MG63 (cell line): ENCODE measurements at regions not wholly inside any gene's neighbourhood (a gene's known extent, or its start where the extent isn't known, plus 50 kb on each side); places are given as distances from the start of the nearest gene placed in this dataset.

Source experiments
- DNase-seq: peaks from one replicate; pipeline ENCODE4 v3.0.0-alpha.2; 2020
- H3K27me3 ChIP-seq: fragments of 250-450 bp; sonication (Bioruptor Pico); 2 replicates; pipeline ENCODE4 v1.5.1; 2020; ENCODE audit warnings: mild to moderate bottlenecking, moderate library complexity
- H3K36me3 ChIP-seq: fragments of 250-450 bp; sonication (Bioruptor Pico); 2 replicates; pipeline ENCODE4 v1.5.1; 2020; ENCODE audit warnings: mild to moderate bottlenecking, moderate library complexity
- H3K4me3 ChIP-seq: fragments of 250-450 bp; sonication (Bioruptor Pico); 2 replicates; pipeline ENCODE4 v1.5.1; 2020; ENCODE audit warnings: mild to moderate bottlenecking, moderate library complexity
- H3K9me3 ChIP-seq: fragments of 250-450 bp; sonication (Bioruptor Pico); 2 replicates; pipeline ENCODE4 v1.5.1; 2020; ENCODE audit warnings: mild to moderate bottlenecking, moderate library complexity

- DNase-seq = no peak
- Histone ChIP-seq H3K9me3 (no peaks in the 10 kb centered on the region), H3K27me3 (no peaks in the 10 kb centered on the region), H3K4me3 (no peak overlapping the region), H3K36me3 (no peaks in the 10 kb centered on the region)
Observed at GRCh38 chr2:120446236-120447126, 100.5 kb downstream of the INHBB start.

- H3K27me3 ChIP-seq = no peaks in the 10 kb centered on the region
- H3K36me3 ChIP-seq = no peaks in the 10 kb centered on the region
- no peak for DNase-seq
- H3K9me3 ChIP-seq = no peaks in the 10 kb centered on the region
- no peak overlapping the region for H3K4me3 ChIP-seq
Observed at GRCh38 chr2:120447127-120447785, 101.3 kb downstream of the INHBB start.

DNA sequence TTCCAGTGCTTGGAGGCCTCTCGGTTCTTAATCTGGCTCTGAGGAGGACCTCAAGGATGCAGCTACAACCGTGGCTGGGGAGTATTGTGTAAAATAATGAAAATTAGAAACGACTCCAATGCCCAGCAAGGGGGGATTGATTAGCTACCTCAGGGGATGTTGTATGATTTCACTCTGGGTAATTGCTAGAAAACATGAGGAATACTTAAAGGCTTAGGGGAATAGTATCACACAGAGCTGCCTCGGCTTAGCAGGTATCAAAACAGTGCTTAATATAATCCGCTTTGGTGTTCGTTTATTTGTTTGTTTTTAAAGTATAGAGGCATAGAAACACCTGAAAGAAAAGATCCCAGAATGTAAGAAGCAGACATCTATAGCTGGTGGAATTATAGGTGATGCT lies 102.5 kb downstream of the INHBB start:
- Histone ChIP-seq H3K36me3 (no peaks in the 10 kb centered on the region), H3K27me3 (no peaks in the 10 kb centered on the region), H3K9me3 (no peaks in the 10 kb centered on the region), H3K4me3 (no peak overlapping the region)
- no peak for DNase-seq

- no peak for DNase-seq
- no peak overlapping the region for H3K4me3 ChIP-seq
- H3K27me3 ChIP-seq = no peaks in the 10 kb centered on the region
- no peaks in the 10 kb centered on the region for H3K9me3 ChIP-seq
- no peaks in the 10 kb centered on the region for H3K36me3 ChIP-seq
Observed at GRCh38 chr2:120448961-120449810, 103.2 kb downstream of the INHBB start.

- DNase-seq = peak; percentile 17
- no peaks in the 10 kb centered on the region for H3K27me3 ChIP-seq
- H3K4me3 ChIP-seq = no peak overlapping the region
- no peaks in the 10 kb centered on the region for H3K36me3 ChIP-seq
- no peaks in the 10 kb centered on the region for H3K9me3 ChIP-seq
Observed at GRCh38 chr2:120450196-120450820, 104.4 kb downstream of the INHBB start.

DNA sequence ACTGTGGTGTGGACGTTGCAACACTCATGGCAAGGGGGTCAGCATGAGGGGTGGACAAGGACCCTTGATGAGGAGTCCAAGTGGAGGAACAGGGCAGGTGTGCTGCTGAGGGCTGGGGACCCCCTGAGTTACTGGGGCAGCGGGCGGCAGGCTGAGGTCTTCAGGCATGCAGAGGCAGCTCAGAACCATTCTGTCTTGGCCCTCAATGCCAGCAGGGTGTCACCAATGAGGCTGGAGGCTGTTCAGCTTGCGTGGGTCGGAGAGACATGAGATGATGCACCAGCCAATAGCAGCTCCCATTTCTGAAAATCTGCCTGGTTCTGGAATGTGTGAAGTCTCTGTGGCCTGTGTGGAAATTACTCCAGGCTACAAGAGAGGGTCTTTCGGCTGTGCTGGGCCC lies 105.4 kb downstream of the INHBB start:
- Histone ChIP-seq H3K27me3 (no peaks in the 10 kb centered on the region), H3K9me3 (no peaks in the 10 kb centered on the region), H3K36me3 (no peaks in the 10 kb centered on the region), H3K4me3 (no peak overlapping the region)
- no peak for DNase-seq

- no peaks in the 10 kb centered on the region; the same call in 1 of the 2 replicates for H3K9me3 ChIP-seq
- H3K27me3 ChIP-seq = no peaks in the 10 kb centered on the region
- H3K36me3 ChIP-seq = no peaks in the 10 kb centered on the region
- H3K4me3 ChIP-seq = no peak overlapping the region
- no peak for DNase-seq
Observed at GRCh38 chr2:120452131-120452530, 106.2 kb downstream of the INHBB start.

DNA sequence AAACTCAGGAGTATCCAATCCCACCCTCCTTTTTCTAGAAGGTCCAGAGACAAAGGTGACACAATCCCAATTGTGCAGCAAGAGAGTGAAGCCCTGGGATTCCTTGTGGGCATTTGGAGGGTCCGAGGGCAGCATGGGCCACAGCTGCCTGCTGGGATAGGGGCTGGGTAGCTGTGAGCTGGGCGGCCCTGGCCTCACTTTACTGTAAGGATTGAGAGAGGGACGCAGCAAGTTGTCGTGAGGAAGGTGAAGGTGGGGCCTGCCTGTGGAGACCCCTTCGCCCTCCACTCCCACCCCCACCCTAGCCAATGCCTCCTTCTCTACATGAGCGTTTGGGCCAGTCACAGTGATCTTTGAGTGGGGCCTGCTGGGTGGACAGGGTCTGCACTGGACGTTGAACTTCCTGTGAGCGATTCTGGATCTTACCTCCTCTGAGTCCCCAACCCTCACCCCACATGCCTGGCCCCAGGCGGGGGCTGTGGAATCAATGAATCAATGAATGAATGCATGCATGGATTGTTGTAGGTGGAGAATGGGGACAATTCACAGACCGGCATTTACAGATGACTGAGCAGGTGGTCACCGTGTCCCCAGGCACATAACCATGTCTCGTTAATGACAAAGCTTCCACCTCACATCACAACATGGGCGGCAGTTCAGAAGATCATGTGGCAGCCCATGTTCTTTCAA lies 107.2 kb downstream of the INHBB start:
- H3K4me3 ChIP-seq = no peak overlapping the region
- H3K27me3 ChIP-seq = no peaks in the 10 kb centered on the region
- no peaks in the 10 kb centered on the region for H3K36me3 ChIP-seq
- H3K9me3 ChIP-seq = peaks cover under 1% of the 10 kb centered on the region
- no peak for DNase-seq

- no peaks in the 10 kb centered on the region for H3K36me3 ChIP-seq
- DNase-seq = peak; percentile 32
- H3K9me3 ChIP-seq = peaks cover 2% of the 10 kb centered on the region
- H3K4me3 ChIP-seq = no peak overlapping the region
- no peaks in the 10 kb centered on the region for H3K27me3 ChIP-seq
Observed at GRCh38 chr2:120453635-120453998, 107.7 kb downstream of the INHBB start.

DNA sequence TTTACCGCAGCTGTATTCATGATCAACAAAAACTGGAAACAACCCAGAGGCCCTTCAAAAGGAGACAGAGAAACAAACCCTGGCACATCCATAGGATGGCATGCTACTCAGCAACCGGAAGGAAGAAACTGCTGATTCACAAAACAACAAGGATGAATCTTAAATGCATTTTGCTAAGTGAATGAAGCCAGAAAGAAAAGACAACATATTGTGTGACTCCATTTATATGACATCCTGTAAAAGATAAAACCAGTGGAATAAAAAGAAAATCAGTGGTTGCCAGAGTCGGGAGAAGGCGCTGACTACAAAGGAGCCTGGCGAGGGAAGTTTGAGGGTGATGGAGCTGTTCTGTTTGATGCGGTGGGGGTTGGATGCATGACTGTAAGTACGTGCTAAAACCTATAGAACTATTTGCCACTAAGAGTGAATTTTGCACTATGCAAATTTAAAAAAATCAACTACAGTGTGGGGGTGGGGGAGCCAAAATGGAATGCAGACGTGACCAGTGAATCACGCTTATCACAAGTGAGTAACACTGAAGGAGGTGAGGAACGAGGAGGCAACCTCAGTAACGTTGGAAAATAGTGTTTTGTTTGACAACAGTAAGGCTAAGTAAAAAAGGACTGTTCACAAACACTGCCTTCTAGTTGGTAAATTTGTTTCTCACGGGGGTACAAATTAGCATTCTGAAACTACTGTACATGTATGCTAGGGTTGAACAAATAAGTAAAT lies 108.9 kb downstream of the INHBB start:
- H3K9me3 ChIP-seq = peaks cover 6% of the 10 kb centered on the region
- H3K27me3 ChIP-seq = no peaks in the 10 kb centered on the region
- H3K36me3 ChIP-seq = no peaks in the 10 kb centered on the region
- DNase-seq = no peak
- no peak overlapping the region for H3K4me3 ChIP-seq

DNA sequence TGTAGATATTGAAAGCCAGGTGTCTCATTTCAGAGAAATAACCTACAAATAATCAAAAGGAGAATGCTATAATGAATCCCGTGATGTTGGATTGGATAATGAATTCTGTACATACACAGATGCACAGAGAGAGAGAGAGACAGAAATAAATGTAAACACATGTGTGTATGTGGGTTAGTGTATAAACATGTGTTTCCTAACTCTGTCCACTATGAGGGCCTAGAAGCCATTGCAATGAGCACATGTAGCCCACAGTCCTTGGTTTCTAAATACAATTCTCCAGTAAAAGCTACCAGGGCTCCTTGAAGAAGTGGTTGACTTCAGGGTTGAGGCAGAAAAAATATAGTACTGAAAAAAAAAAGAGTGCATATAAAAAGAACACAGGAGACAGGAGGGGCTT lies 109.5 kb downstream of the INHBB start:
- H3K9me3 ChIP-seq = peaks cover 6% of the 10 kb centered on the region
- no peaks in the 10 kb centered on the region for H3K36me3 ChIP-seq
- no peaks in the 10 kb centered on the region for H3K27me3 ChIP-seq
- no peak overlapping the region for H3K4me3 ChIP-seq
- DNase-seq = no peak

GRCh38 chr2:120456867-120457266 lies 110.9 kb downstream of the INHBB start:
- no peak for DNase-seq
- Histone ChIP-seq H3K4me3 (no peak overlapping the region), H3K27me3 (no peaks in the 10 kb centered on the region), H3K36me3 (no peaks in the 10 kb centered on the region), H3K9me3 (peaks cover 6% of the 10 kb centered on the region)

DNA sequence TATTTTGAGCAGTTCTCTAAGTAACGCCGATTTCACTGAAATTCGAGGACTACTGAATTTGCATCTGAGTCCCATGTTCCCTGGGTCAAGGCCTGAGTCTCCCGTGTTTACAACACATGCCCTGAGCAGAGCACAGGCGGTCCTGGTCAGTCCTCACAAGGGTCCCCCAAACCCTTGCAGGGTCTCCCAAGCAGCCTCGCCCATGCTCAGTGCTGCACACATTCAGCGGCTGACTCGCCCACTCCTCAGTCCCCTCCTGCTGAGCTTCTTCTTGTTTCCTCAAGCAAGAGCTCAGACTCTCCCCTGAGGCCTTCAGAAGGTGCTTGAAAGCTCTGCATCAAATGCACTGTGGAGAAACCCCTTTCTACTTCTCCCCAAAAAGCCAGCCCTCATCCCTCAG lies 114.6 kb downstream of the INHBB start:
- Histone ChIP-seq H3K9me3 (peaks cover 6% of the 10 kb centered on the region), H3K27me3 (no peaks in the 10 kb centered on the region), H3K36me3 (no peaks in the 10 kb centered on the region), H3K4me3 (no peak overlapping the region)
- no peak for DNase-seq

DNA sequence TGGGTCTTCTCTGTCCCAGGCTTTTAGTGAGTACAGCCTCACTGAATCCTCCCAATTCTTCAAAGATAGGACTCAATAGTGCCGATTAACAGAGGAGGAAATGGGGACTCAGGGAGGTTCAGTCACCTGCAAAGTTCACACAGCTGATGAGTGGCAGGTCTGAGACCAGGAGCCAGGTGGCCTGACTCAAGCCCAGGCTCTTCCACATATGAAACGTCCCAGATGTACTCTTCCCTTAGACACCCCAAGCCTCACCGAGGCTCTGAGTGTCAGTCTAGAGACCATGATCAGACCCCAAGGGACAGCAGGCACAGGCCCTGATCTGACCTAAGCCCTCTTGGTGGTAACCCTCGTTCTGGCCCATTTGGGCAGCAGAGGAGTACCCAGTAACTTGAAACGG lies 115.2 kb downstream of the INHBB start:
- no peak for DNase-seq
- H3K36me3 ChIP-seq = no peaks in the 10 kb centered on the region
- peaks cover 6% of the 10 kb centered on the region for H3K9me3 ChIP-seq
- no peaks in the 10 kb centered on the region for H3K27me3 ChIP-seq
- H3K4me3 ChIP-seq = no peak overlapping the region

DNA sequence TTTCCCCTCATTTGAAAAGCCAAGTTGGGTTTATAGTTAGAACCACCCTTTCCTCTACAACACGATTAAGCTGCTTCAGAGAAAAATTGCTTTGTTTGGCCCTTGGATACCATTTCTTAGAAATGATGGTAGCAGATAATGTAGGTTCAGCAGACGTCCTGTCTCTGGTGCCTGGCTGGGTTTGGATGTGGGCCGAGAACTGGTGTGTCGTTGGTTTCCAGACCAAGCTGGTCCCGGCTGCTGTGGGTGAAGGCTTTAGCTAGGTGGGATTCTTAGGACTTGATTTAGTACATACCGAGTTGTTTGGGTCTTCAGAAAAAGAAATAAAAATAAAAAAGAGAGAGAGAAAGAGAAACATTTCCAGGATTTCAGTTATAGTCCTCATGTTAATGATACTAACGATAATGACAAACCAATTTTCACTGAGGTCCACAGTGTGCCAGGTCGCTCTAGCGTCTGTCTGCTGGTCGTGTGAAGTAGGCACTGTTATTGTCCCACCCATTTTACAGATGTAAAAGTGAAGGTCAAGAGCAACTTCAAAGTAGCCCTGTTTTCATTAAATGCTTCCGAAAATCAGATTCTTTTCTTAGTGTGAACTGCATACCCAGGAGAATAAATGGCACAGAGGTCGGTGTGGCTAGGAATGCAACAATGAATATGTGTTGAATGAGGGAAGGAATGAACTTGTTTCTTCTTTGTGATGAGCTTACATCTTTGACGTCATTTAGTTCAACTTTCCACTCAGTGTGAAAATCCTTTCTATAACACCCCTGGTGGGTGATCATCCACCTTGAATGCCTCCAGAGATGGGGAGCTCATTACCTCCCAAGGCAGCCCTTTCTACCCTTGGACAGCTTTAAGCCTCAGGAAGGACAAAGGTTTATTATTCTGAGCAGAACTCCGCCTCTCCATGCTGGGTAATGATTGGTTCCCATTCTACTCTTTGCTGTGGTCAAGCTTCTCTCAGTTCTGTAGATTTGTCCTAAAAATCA lies 115.9 kb downstream of the INHBB start:
- Histone ChIP-seq H3K36me3 (no peaks in the 10 kb centered on the region), H3K27me3 (no peaks in the 10 kb centered on the region), H3K4me3 (no peak overlapping the region), H3K9me3 (peaks cover 6% of the 10 kb centered on the region)
- DNase-seq = no peak
